ENCODE measurements at regions not wholly inside any gene's neighbourhood (a gene's known extent, or its start where the extent isn't known, plus 50 kb on each side); places are given as distances from the start of the nearest gene placed in this dataset.

DNA sequence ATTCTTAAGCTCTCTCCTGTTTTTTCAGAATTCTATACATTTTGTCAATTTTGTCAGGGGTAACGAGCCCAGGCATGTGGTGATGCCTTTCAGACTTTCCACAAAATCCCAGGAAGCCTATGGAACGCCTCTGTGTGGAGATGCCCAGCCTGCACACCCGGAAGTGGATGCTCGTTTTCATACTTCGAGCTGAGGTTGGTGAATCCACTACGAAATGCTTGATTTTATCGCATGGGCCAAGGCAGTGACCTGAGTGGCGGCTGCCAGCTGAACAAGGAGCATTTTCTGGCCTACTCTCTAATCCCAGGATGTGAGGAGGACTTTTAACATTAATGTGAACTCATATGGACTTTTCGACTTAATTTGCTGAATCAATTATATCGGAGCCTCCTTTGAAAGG lies 426.7 kb upstream of the B3GAT1 start:
- intact Hi-C loops (cut with micrococcal nuclease) (no loop called here), in situ Hi-C loops (cut with MboI) (no loop called here)
- H3K4me3 ChIP-seq, result no peak overlapping the region
- ChIA-PET CTCF (ENCODE audit: low intra/inter-chr PET ratio) (no interaction called here), POLR2A (no interaction called here)
- no TSS peak for BruUV-seq (replicated peaks)
- DNase-seq (ENCODE audit: extremely low read depth in 1 of 4, low spot score in 3 of 4) (no peak), FAIRE-seq (no peak), ATAC-seq (no peak)
- no peak overlapping the region for H3K4me2 ChIP-seq (ENCODE audit: insufficient read depth, low read length)
- H3K27ac ChIP-seq (ENCODE audit: extremely low read depth, low read depth, low read length), result no peak overlapping the region
- H2AFZ ChIP-seq (ENCODE audit: low read depth, low read length), result no peak overlapping the region
- WGBS (ENCODE audit: insufficient coverage, low coverage, missing lambda C conversion rate), result 4% methylated on average over 10 of the region's 10 CpGs
- no peaks in the 10 kb centered on the region for H3K4me1 ChIP-seq (replicated peaks in 1 of 2; ENCODE audit: control insufficient read depth in 2 of 2, insufficient read depth in 2 of 2, low read length in 2 of 2)
- H4K20me1 ChIP-seq (replicated peaks; ENCODE audit: control insufficient read depth, insufficient read depth, low read length), result no peaks in the 10 kb centered on the region
- TF ChIP-seq NFXL1 (CRISPR knock-in tag; IDR thresholded peaks at IDR 0.05) (no peak), CHAMP1 (IDR thresholded peaks at IDR 0.05) (no peak), CREB5 (CRISPR knock-in tag; IDR thresholded peaks at IDR 0.05) (no peak), ILF3 (IDR thresholded peaks at IDR 0.05; ENCODE audit: borderline replicate concordance) (no peak), PML (IDR thresholded peaks at IDR 0.05; ENCODE audit: low read length) (no peak), CEBPG (CRISPR knock-in tag; IDR thresholded peaks at IDR 0.05) (no peak), CEBPG (tag; conservative IDR thresholded peaks at IDR 0.05 in 1 of 2, IDR thresholded peaks at IDR 0.05 in 1 of 2) (no peak), SMAD3 (CRISPR knock-in tag; conservative IDR thresholded peaks at IDR 0.05) (no peak), ZHX1 (conservative IDR thresholded peaks at IDR 0.05; ENCODE audit: low read length) (no peak), HNRNPUL1 (IDR thresholded peaks at IDR 0.05; ENCODE audit: low read length) (no peak), KAT7 (CRISPR knock-in tag; IDR thresholded peaks at IDR 0.05; ENCODE audit: borderline replicate concordance) (no peak)
- TF ChIP-seq, protein P1, sequence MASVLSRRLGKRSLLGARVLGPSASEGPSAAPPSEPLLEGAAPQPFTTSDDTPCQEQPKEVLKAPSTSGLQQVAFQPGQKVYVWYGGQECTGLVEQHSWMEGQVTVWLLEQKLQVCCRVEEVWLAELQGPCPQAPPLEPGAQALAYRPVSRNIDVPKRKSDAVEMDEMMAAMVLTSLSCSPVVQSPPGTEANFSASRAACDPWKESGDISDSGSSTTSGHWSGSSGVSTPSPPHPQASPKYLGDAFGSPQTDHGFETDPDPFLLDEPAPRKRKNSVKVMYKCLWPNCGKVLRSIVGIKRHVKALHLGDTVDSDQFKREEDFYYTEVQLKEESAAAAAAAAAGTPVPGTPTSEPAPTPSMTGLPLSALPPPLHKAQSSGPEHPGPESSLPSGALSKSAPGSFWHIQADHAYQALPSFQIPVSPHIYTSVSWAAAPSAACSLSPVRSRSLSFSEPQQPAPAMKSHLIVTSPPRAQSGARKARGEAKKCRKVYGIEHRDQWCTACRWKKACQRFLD (CRISPR knock-in tag; IDR thresholded peaks at IDR 0.05), result no peak
- peaks cover 3 to 39% of the 10 kb centered on the region in 2 experiments; a peak in 3 of 5 replicates for H3K27me3 ChIP-seq (ENCODE audit: control insufficient read depth in 2 of 2, insufficient read depth in 2 of 2, low read length in 2 of 2)
- H3K9me1 ChIP-seq (ENCODE audit: control insufficient read depth, insufficient read depth, low read length), result peaks cover 2% of the 10 kb centered on the region
- no peaks in the 10 kb centered on the region for H3K79me2 ChIP-seq (ENCODE audit: control insufficient read depth, insufficient read depth, low read length)
- no peaks in the 10 kb centered on the region for H3K36me3 ChIP-seq (ENCODE audit: control insufficient read depth, insufficient read depth, low read length)
- H3K9me3 ChIP-seq (replicated peaks; ENCODE audit: control insufficient read depth, insufficient read depth, low read depth, low read length), result no peaks in the 10 kb centered on the region
- no peak overlapping the region for H3K9ac ChIP-seq (ENCODE audit: insufficient read depth in 1 of 2, low read depth in 2 of 2, low read length in 2 of 2)
